DMS53 treated with DMSO at 0.1 percent for 48 hours (cell line): ENCODE measurements at regions not wholly inside any gene's neighbourhood (a gene's known extent, or its start where the extent isn't known, plus 50 kb on each side); places are given as distances from the start of the nearest gene placed in this dataset.
"Not testable (repeated sequence)": the region's sequence is repeated elsewhere in the genome, so short reads cannot be mapped to it uniquely, and the experiment has no call there.

ENCODE experiments used
- DNase-seq: peaks from one replicate; lab custom pipeline; 2025; ENCODE audit not compliant: unreplicated experiment; lab: John Stamatoyannopoulos, UW

DNA sequence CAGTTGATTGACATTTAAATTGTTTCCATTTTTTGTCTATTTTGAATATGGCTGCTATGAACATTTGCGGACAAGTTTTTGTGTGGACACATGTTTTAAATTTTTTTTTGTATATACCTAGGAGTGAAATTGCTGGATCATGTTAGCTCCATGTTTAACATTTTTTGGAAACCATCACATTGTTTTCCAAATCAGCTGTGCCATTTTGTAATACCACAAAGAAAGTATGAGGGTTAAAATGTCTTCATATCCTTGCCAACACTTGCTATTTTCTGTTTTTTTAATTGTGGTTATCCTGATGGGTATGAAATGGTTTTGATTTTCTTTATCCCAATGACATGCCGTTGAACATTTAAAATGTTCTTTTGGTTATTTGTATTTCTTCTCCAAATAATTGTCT, 52.1 kb downstream of the CARTPT start:
- no peak for DNase-seq

DNA sequence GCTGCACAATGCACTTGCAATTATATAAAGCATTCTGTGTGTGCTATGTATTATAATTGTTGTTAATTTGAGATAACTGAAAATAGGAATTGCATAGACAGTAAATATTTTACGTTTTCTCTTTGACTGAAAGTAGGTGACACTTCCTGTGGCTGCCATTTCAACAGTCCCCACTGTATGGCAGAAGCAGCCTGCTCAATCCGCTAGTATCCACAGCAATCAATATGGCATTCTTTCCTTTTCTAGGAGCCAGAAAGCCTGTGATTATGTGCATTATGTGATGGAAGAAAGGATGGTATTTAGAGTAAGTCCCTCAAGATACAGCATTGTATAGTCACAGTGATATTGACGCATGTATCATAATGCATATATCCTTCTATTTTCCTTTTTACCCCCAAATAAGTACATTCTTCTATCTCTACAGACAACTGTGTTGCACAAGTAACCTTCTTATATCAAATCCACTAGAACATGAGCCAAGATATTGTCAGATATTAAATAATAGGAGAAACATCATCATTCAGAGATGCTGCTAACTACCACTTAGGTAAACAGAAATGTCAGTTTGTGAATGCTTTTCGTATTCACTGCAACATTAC, 59.7 kb downstream of the CARTPT start:
- peak; percentile 76 for DNase-seq

DNA sequence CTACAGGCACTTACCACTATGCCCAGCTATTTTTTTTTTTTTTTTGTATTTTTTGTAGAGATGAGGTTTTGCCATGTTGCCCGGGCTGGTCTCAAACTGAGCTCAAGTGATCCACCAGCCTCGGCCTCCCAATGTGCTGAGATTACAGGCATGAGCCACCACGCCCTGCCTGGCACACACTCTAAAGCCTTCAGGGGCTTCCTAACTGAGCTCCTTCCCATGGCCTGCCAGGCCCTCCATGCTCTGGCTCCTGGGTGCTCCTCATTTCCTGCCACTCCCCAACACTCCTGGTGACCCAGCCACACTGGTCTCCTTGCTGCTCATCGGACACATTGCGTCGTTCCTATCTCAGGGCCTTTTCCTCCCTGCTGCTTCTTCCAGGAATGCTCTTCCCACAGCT, 61.5 kb downstream of the CARTPT start:
- no peak for DNase-seq

DNA sequence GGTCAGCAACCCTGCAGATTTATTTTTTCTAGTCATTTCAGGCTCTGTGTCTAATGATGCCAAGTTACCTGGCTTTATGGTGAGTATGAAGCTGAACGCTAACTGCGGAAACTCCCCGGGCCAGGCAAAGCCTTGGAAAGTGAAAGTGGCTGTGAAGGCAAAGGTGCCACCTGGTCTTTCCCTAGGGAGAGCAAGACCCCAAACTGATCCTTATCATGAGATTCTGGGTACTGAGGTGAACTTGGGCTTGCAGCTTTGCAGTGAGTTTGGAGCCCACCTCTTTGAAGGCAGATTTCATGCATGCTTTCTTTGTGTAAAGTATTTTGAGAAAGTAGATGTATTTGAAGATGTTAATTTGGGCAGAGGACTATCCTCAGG, 63.3 kb downstream of the CARTPT start:
- DNase-seq, result no peak

DNA sequence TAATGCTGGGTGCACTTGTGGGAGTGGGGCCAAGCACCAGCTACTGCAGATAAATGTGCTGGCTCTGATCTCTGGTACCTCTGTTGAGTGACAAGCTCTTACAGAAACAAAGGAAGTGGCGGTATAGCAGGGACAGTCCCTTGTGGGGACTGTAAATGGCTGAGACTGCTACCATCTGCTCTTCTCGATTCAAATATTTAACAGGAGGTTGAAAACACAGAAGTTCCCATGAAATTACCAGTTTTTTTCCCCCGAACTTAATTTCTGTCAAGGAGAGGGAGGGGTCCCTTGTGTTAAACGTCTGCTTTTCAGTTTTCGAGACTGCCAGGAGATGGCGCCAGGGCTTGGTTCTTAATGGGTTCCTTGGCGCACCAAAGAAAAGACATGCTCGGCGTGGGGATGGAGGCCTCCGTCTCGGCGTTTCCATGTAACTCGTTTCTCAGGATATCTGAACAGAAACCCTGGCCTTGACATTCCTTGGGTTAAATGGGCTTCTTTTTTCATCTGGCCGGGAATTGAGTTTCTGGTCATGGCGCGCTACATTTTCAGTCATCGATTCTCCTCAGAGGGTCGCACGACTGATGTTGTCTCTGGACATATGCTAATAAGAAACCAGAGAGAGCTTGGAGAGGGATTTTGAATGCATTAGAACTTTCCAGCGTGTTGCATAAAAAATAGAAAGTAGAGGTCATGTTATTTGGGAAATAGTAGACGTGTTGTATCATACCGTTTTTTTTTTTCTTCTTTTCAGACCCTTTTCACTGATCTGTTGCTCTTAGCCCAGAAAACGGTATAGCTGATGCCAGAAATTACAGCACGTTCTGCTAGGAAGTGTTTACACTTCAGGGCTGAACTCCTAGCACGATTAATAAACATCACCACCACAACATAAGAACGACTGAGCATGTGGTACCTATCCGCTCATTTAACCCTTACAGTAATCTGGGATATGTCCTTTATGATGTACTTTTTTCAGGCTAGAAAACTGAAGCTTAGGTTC, 64.0 kb downstream of the CARTPT start:
- DNase-seq, result peak; percentile 73

DNA sequence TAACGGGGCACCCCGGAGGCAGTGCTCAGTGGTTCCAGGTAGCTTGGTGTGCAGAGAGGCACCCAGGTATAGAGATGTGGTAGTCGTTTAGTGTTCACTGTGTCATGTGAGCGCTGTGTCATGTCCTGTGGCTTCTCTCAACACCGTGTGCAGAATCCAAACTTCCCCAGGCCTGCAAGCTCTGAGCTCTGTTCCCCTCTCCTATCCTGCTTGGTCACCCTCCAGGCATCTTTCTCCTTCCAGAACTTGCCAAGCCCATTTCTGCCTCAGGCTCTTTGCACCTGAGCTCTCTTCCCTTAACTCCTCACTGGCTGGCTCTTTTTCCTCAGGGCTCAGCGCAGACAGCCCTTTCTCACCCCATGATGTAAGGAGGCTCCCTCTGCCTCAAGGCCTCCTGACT, 64.8 kb downstream of the CARTPT start:
- DNase-seq, result no peak

DNA sequence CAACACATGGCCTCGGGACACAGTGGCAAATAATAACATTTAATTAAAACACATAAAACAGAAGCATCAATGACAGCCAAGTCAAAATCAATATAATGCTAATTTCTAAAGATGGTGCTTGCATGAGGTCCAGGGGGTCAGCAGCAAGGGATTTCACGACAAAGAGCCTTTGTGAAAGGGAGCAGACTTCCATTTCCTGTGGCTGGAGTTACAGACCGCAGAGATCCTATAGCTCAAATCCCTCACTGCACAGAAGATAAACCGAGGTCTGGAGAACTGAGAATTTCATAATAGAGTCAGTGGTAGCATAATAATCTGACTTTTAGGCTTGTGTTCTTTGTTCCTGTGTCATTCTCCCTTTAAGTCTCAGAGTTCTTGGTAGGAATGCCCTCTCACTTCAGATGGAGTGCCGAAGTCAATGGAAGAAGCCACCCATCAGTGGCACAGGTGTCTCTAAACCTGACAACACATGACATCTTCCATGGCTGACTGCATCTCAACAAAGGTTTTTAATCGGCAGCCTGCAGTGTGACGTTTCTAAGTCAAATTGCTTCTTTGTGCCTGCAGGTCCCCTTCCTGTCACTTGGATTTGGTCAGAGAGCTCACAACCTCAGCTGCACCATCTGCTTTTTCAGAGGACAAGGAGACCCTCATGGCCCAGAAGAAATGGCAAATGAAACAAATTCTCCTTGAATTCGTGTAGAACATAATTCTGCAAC, 67.4 kb downstream of the CARTPT start:
- peak; percentile 34 for DNase-seq

DNA sequence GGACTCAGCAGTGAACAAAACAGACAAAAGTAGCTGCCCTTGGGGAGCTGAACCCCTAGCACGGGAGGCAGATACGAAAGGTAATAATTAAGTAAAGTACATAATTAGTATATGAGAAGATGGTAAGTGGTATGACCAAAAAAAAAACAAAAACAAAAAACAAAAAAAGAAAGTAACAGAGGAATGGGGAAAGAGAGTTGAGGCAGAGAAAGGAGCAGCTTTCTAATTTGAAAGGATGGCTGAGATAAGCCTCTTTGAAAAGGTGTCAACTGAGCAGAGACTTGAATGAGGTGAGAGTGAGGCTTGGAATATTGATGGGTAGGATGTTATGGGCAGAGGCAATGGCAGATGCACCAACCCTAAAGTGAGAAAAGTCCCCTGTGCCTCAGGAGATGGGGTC, 69.7 kb downstream of the CARTPT start:
- no peak for DNase-seq

DNA sequence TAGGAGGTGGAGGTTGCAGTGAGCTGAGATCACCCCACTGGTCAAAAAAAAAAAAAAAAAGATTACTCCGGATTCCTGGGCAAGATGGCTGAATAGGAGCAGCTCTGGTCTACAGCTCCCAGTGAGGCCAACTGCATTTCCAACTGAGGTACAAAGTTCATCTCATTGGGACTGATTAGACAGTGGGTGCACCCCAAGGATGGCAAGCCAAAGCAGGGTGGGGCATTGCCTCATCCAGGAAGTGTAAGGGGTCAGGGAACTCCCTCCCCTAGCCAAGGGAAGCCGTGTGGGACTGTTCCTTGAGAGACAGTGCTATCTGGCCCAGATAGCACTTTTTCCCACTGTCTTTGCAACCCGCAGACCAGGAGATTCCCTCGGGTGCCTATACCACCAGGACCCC, 70.7 kb downstream of the CARTPT start:
- DNase-seq, result no peak

DNA sequence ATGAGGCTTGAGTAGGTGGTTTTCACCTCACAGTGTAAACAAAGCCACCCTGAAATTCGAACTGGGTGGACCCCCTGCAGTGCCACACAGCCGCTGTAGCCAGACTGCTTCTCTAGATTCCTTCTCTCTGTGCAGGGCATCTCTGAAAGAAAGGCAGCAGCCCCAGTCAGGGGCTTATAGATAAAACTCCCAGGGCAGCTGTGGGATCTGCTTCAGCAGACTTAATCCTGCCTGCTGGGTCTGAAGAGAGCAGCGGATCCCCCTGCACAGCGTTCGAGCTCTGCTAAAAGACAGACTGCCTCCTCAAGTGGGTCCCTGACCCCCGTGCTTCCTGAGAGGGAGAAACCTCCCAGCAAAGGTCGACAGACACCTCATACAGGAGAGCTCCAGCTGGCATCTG, 71.4 kb downstream of the CARTPT start:
- DNase-seq, result no peak

DNA sequence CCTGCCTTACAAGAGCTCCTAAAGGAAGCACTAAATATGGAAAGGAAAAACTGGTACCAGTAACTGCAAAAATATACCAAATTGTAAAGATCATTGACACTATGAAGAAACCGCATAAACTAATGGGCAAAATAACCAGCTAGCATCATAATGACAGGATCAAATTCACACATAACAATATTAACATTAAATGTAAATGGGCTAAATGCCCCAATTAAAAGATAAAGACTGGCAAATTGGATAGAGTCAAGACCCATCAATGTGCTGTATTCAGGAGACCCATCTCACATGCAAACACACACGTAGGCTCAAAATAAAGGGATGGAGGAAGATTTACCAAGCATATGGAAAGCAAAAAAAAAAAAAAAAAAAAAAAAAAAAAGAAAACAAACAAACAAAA, 73.0 kb downstream of the CARTPT start:
- DNase-seq, result not testable (repeated sequence)

DNA sequence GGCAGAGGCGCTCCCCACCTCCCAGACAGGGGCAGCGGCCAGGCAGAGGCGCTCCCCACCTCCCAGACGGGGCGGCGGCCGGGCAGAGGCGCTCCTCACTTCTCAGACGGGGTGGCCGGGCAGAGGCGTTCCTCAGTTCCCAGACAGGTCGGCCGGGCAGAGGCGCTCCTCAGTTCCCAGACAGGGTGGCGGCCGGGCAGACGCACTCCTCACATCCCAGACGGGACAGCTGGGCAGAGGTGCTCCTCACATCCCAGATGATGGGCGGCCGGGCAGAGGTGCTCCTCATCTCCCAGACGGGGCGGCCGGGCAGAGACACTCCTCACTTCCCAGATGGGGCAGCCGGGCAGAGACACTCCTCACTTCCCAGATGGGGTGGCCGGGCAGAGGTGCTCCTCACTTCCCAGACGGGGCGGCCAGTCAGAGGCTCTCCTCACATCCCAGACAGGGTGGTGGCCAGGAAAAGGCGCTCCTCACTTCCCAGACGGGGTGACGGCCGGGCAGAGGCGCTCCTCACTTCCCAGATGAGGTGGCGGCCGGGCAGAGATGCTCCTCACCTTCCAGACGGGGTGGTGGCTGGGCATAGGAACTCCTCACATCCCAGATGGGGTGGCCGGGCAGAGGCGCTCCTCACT, 75.1 kb downstream of the CARTPT start:
- no peak for DNase-seq

DNA sequence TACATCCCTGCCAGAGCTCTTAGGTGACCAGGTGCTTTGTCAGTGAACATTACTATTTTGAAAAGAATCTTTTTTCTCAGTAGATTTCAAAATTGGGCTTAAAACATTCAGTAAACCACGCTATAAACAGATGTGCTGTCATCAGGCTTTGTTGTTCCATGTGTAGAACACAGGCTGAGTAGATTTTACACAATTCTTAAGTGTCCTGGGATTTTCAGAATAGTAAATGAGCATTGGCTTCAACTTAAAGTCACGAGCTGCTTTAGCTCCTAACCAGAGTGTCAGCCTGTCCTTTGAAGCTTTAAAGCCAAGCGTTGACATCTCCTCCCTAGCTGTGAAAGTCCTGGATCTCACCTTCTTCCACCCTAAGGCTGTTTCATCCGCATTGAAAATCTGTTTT, 83.6 kb downstream of the CARTPT start:
- DNase-seq, result no peak

DNA sequence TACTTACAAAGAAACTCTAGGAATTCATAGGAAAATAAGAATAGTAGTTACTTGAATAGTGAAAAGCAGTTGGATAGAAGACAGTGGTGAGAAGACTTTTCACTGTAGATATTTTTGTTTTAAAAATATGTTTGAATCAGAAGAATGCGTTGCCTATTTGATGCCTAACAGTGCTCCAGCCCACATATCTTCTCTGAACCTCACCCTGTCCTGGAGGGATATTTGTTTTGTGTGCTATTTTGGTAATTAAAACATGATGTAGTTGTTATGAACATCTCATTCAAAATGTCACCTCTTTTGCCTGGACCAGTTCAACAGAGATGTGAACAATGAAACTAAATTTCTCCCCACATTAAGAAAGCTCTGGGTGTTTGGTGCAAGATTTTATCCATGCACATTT, 87.6 kb downstream of the CARTPT start:
- DNase-seq, result no peak

DNA sequence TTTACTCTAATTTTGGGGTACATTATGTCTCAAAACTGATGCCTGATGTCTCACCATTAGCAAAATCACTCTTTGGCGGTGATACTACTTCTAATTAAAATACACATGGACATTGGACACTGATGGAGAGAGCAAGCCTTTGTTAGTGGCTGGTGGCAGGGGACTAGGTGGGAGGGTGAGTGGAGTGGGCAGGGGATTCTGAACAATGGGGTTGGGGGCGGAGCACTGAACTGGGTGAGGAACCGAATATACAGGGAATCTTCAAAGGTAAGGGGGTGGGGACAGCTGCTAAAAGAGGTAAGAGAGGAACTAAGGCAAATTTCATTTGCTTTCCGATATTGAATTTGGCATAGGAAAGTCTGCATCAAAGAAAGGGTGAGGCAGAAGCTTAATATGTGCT, 88.8 kb downstream of the CARTPT start:
- DNase-seq, result no peak

DNA sequence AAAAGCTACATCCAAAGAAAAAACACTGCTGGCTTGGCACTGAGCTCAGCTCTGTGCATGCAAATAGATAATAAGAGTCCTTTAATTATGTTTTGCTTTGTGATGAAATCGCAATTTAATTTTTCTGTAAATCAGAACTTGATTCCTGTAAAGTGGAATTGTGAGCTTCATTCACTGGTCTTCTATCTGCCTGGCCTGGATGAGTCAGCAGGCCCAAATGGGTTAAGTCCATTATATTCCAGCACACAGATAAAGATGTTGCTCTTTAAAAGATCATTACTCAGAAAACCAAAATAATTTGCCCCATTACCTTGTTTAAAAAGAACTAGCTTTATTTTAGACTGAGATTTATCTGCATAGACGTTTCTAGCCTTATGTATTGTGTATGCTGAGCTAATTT, 90.4 kb downstream of the CARTPT start:
- no peak for DNase-seq

DNA sequence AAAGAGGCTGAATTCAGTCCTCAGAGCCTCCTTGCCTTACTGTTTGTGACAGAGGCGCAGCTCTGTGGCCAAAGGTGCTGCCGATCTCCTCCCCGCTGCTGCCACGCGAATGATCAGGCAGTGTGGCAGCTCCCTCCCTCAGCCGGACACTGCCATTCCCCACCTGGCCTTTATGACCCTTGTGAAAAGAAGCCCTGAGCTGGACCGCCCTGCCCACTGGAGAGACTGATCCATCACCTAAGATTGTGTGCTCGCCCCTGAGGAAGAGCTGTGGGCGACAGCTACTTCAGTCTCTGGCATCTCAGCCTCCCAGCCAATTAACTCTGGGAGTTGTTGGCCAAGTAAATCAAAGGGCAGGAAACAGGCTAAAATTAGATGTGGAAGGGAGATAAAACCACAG, 90.9 kb downstream of the CARTPT start:
- DNase-seq, result no peak

DNA sequence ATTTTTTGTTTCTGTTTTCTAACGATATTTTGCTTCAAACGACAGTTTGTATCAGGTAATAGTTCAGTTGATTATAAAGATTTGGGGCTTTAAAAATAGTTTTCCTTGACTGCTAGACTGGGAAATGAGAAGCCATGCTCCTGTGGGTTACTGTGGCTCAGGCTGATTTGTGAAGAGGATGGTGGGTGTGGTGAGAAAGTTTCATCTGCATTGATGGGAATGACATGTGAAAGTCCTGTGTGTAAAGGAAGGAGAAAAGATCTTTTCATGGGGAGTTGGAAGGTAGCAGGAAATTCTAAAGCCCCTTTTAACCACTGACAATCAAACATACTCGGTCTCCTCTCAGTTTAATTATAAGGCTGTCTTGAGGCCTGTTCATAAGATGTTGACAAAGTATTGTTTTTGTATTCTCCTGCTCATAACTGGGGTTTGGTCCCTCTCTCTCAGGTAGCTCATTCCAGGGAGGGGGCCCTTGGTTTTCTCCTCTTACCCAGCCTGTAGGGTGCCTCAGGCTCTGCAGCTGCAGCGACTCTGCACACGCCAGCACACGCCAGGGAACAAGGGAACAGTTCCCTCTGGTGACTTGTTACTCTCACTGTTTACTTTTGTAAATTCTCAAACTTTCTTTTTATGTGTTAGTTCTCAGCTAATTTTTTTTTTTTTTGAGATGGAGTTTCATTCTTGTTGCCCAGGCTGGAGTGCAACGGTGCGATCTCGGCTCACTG, 91.6 kb downstream of the CARTPT start:
- DNase-seq, result no peak

DNA sequence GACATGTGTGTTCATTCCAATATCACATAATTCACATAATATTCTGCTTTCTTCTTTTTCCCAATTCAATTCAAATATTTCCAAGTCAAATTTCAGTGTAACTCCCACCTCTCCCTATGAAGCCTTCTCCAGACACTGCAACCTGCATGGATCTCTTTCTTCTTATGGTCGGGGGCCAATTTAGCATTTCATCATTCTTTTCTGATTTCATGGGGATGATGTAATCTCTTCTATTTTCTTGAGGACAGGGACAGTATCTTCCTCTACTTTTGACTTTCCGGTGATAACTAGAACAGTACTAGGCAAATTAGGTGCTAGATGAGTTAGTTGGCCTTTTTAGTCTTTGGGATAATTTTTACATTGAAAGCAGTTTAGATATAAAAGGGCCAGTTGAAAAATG, 92.7 kb downstream of the CARTPT start:
- DNase-seq, result no peak

DNA sequence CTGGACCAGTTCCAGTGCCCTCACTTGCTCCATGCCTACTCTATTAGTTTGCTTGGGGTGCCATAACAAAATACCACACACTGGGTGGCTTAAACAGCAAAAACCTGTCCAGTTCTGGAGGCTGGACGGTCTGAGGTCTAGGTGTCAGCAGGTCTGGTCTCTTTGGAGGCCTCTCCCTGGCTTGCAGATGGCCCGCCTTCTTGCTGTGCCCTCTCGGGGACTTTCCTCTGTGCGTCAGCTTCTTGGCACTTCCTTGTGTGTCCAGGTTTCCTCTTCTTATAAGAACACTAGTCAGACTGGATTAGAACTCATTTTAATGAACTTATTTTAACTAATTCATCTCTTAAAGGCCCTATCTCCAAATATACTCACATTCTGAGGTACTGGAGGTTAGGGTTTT, 97.2 kb downstream of the CARTPT start:
- DNase-seq, result no peak

DNA sequence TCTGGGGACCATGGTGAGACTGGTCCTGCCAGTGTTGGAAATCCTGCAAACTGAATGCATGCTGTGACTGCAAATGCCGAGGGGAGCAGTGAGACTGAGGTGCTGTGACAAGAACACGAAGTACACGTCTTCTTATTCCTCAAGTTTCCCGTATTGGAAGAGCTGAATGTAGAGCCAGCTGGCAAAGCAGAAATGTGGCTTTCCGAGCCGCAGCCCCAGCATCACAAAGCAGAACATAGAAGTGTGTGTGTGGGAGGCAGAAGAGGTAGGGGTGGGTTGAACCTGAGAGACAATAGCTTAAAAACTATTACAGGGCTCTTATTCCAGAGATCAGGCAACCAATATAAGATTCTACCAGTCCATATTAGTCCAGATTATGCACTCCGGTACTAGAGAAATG, 98.8 kb downstream of the CARTPT start:
- no peak for DNase-seq
